AG09319 (cell line): ENCODE measurements at regions not wholly inside any gene's neighbourhood (a gene's known extent, or its start where the extent isn't known, plus 50 kb on each side); places are given as distances from the start of the nearest gene placed in this dataset.
"Not testable (repeated sequence)": the region's sequence is repeated elsewhere in the genome, so short reads cannot be mapped to it uniquely, and the experiment has no call there.

ENCODE experiments used
- DNase-seq: peaks from one replicate; pipeline ENCODE4 v3.0.0-alpha.2; 2010; ENCODE audit warnings: low read depth; ENCODE audit errors: extremely low read depth
- CTCF ChIP-seq: IDR thresholded peaks from 2 replicates; pipeline ENCODE4 v1.5.1; 2011; ENCODE audit warnings: low read depth, mild to moderate bottlenecking, inconsistent platforms, low read length, moderate library complexity

GRCh38 chr6:113248532-113248931 lies 608.6 kb upstream of the MARCKS start:
- no peak for DNase-seq
- TF ChIP-seq CTCF = no peak

GRCh38 chr6:113254194-113254593 lies 603.0 kb upstream of the MARCKS start:
- DNase-seq = not testable (repeated sequence)

- no peak for TF ChIP-seq CTCF
- DNase-seq = no peak
Observed at GRCh38 chr6:113258771-113259170, 598.4 kb upstream of the MARCKS start.

GRCh38 chr6:113271437-113271836 lies 585.7 kb upstream of the MARCKS start:
- peak; percentile 22 for DNase-seq
- TF ChIP-seq CTCF = no peak

- DNase-seq = no peak
- TF ChIP-seq CTCF = no peak
Observed at GRCh38 chr6:113276601-113277000, 580.5 kb upstream of the MARCKS start.

- DNase-seq = no peak
- no peak for TF ChIP-seq CTCF
Observed at GRCh38 chr6:113277111-113277510, 580.0 kb upstream of the MARCKS start.

GRCh38 chr6:113281014-113281413 lies 576.1 kb upstream of the MARCKS start:
- TF ChIP-seq CTCF = no peak
- peak; percentile 23 for DNase-seq

GRCh38 chr6:113281431-113281830 lies 575.7 kb upstream of the MARCKS start:
- no peak for TF ChIP-seq CTCF

More at GRCh38 chr6:113281431-113281830, 575.7 kb upstream of the MARCKS start:
- DNase-seq = no peak
